BJ (cell line): ENCODE measurements at regions not wholly inside any gene's neighbourhood (a gene's known extent, or its start where the extent isn't known, plus 50 kb on each side); places are given as distances from the start of the nearest gene placed in this dataset.

Experiments used
- CTCF ChIA-PET: fragments of 350-600 bp; formaldehyde crosslinking; extraction: SDS; loops from one replicate; lab custom pipeline; 2021; ENCODE audit warnings: antibody characterized with exemption, inconsistent platforms; lab: Yijun Ruan, JAX
- POLR2A ChIA-PET: fragments of 300-600 bp; sonication (Branson Sonifier 250); formaldehyde crosslinking; extraction: SDS; loops from one replicate; lab custom pipeline; 2021; ENCODE audit warnings: antibody characterized with exemption; lab: Charles Lee
- DNase-seq: peaks from one replicate; pipeline ENCODE4 v3.0.0-alpha.2; 2011; ENCODE audit warnings: low read depth
- H3K27me3 ChIP-seq: 2 replicates; pipeline ENCODE4 v1.6.0; 2011; ENCODE audit warnings: low read length; ENCODE audit not compliant: control insufficient read depth, insufficient read depth
- H3K36me3 ChIP-seq: 2 replicates; pipeline ENCODE4 v1.5.1; 2011; ENCODE audit warnings: low read length; ENCODE audit not compliant: control insufficient read depth, insufficient read depth
- H3K4me3 ChIP-seq: 2 replicates; pipeline ENCODE4 v1.5.1; 2011; ENCODE audit warnings: low read depth, mild to moderate bottlenecking, control low read depth, low read length
- CTCF ChIP-seq: IDR thresholded peaks from 2 replicates; pipeline ENCODE4 v1.5.1; 2011; ENCODE audit warnings: low read depth, mild to moderate bottlenecking, control low read depth, inconsistent platforms, low read length, moderate library complexity; ENCODE audit not compliant: insufficient read depth

- ChIA-PET CTCF (no interaction called here), POLR2A (no interaction called here)
- Histone ChIP-seq H3K27me3 (peaks cover 3% of the 10 kb centered on the region), H3K36me3 (no peaks in the 10 kb centered on the region), H3K4me3 (no peak overlapping the region)
- no peak for DNase-seq
- no peak for TF ChIP-seq CTCF
Measured at GRCh38 chr5:56558131-56558745, 257.1 kb upstream of the MAP3K1 start.

- no peak for DNase-seq
- POLR2A ChIA-PET = no interaction called here
- TF ChIP-seq CTCF = no peak
Measured at GRCh38 chr5:56557198-56557597, 258.2 kb upstream of the MAP3K1 start.

GRCh38 chr5:56552612-56553268, 262.6 kb upstream of the MAP3K1 start:
- TF ChIP-seq CTCF = no peak
- DNase-seq = no peak
- Histone ChIP-seq H3K27me3 (peaks cover 3% of the 10 kb centered on the region; the same call in 1 of the 2 replicates), H3K4me3 (no peak overlapping the region), H3K36me3 (no peaks in the 10 kb centered on the region)
- CTCF ChIA-PET = interaction anchor here (1.3 kb wide), 1 partner anchor 18 kb away, joined by 3 read pairs; no protein-coding TSS in a partner anchor
- POLR2A ChIA-PET = no interaction called here

More at GRCh38 chr5:56557198-56557597, 258.2 kb upstream of the MAP3K1 start:
- Histone ChIP-seq H3K4me3 (no peak overlapping the region), H3K36me3 (no peaks in the 10 kb centered on the region), H3K27me3 (peaks cover 5% of the 10 kb centered on the region)
- CTCF ChIA-PET = no interaction called here

GRCh38 chr5:56550227-56550626, 265.1 kb upstream of the MAP3K1 start:
- no peak for TF ChIP-seq CTCF
- DNase-seq = no peak
- no peak overlapping the region for H3K4me3 ChIP-seq
- no peaks in the 10 kb centered on the region for H3K36me3 ChIP-seq
- POLR2A ChIA-PET = no interaction called here
- H3K27me3 ChIP-seq = peaks cover 2% of the 10 kb centered on the region; the same call in 1 of the 2 replicates
- CTCF ChIA-PET = interaction anchor here (1.1 kb wide), 1 partner anchor 12 kb away, joined by 5 read pairs; no protein-coding TSS in a partner anchor

GRCh38 chr5:56549096-56549886, 266.1 kb upstream of the MAP3K1 start:
- no peaks in the 10 kb centered on the region for H3K36me3 ChIP-seq
- no peak overlapping the region for H3K4me3 ChIP-seq
- DNase-seq = no peak
- ChIA-PET POLR2A (interaction anchor here (0.7 kb wide), 1 partner anchor 74 kb away, joined by 3 read pairs; no protein-coding TSS in a partner anchor), CTCF (interaction anchor here (1.1 kb wide), 1 partner anchor 11 kb away, joined by 5 read pairs; no protein-coding TSS in a partner anchor)
- no peak for TF ChIP-seq CTCF
- H3K27me3 ChIP-seq = peaks cover 2% of the 10 kb centered on the region; the same call in 1 of the 2 replicates
